ENCODE measurements at regions not wholly inside any gene's neighbourhood (a gene's known extent, or its start where the extent isn't known, plus 50 kb on each side); places are given as distances from the start of the nearest gene placed in this dataset.

DNA sequence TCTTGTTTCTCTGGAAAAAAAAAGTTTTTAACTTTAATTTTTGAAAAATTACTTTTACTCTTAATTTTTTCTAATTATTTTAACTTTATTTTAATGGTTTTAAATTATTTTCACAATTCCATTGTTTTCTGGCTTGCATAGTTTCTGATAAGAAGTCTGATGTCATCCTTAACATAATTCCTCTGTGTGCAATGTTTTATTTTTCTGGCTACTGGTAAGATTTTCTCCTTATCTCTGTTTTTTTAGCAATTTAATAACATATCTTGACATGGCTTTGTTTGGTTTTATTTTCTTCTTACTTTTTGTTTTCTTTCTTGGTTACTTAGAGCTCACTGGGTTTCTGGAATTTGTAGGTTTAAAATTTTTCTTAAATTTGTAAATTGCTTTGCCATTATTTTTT lies 114.8 kb downstream of the TBXT start:
- TF ChIP-seq, protein P1, sequence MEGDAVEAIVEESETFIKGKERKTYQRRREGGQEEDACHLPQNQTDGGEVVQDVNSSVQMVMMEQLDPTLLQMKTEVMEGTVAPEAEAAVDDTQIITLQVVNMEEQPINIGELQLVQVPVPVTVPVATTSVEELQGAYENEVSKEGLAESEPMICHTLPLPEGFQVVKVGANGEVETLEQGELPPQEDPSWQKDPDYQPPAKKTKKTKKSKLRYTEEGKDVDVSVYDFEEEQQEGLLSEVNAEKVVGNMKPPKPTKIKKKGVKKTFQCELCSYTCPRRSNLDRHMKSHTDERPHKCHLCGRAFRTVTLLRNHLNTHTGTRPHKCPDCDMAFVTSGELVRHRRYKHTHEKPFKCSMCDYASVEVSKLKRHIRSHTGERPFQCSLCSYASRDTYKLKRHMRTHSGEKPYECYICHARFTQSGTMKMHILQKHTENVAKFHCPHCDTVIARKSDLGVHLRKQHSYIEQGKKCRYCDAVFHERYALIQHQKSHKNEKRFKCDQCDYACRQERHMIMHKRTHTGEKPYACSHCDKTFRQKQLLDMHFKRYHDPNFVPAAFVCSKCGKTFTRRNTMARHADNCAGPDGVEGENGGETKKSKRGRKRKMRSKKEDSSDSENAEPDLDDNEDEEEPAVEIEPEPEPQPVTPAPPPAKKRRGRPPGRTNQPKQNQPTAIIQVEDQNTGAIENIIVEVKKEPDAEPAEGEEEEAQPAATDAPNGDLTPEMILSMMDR (IDR thresholded peaks at IDR 0.05; ENCODE audit: extremely low read depth, missing control alignments), result no peak

DNA sequence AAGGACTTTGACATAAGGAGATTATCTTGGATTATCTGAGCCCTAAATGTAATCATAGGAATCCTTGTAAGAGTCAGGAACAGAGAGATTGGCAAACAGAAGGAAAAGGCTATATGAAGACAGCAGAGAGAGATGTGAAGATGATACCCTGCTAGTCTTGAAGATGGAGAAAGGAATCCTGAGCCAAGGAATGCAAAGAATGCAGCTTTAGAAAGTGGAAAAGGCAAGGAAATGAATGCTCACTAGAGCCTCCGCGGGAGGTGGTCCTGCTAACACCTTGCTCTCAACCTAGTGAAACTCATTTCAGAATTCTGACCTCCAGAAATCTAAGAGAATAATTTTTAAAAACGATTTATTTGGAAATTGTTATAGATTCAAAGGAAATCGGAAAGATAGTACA lies 117.1 kb downstream of the TBXT start:
- no peak for DNase-seq (ENCODE audit: low spot score)
- TF ChIP-seq, protein P1 (IDR thresholded peaks at IDR 0.05; ENCODE audit: extremely low read depth, missing control alignments), result no peak

More for the DNA sequence above, 114.8 kb downstream of the TBXT start:
- DNase-seq (ENCODE audit: low spot score), result no peak

DNA sequence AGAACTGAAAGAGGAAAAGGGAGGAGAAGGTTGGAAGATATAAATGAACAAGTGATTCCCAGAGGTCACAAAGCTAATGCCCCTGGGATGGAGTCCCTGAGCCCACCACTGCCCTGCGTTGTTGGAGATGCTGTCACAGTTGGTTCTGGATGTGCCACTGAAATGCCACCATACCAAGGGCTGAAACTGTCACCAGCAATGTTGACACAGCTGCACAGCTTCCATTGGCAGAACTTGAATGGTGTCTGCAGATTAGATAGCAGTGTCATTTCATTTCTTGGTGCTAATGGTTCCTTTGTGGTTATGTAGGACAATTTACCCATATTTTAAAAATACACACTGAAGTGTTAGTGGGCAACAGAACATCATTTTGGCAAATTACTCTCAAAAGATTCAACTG lies 120.7 kb downstream of the TBXT start:
- TF ChIP-seq, protein P1 (IDR thresholded peaks at IDR 0.05; ENCODE audit: extremely low read depth, missing control alignments), result no peak

DNA sequence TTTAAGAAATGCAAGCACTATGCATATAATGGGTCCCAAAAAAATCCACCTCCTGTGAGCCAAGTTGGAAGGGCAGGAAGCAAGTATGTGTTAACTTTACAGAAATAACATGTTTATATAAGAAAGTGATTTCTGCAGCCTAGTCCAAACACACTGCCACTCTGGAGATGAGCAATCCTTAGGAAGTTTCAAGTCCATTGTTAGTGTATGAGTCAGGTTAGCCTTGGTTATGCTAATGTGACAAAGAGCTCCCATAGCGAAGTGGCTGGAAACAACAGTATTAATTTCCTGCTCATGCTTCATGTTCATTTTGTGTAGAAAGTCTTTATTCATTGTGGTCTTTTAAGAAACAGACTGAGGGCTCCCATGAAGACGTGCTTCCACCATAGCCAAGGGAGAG lies 121.4 kb downstream of the TBXT start:
- DNase-seq (ENCODE audit: low spot score), result no peak

More for the DNA sequence above, 120.7 kb downstream of the TBXT start:
- DNase-seq (ENCODE audit: low spot score), result no peak

DNA sequence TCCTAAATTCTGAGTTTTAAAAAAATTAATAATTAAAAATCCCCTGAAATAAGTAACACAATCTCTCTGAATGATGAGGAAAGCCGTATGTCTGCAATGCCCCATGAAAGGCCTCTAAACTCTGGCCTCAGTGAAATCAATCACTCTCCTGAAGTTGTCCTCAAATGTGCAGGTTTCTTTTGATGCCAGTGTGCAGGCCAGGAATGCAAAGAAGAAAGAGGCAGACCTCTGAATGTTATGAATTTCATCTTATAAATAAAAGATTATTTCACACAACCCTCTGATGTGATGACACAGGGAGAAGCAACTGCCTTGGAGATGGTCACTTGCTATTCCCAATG lies 121.8 kb downstream of the TBXT start:
- DNase-seq (ENCODE audit: low spot score), result no peak
- TF ChIP-seq, protein P1 (IDR thresholded peaks at IDR 0.05; ENCODE audit: extremely low read depth, missing control alignments), result no peak

More for the DNA sequence above, 121.4 kb downstream of the TBXT start:
- TF ChIP-seq, protein P1 (IDR thresholded peaks at IDR 0.05; ENCODE audit: extremely low read depth, missing control alignments), result no peak

DNA sequence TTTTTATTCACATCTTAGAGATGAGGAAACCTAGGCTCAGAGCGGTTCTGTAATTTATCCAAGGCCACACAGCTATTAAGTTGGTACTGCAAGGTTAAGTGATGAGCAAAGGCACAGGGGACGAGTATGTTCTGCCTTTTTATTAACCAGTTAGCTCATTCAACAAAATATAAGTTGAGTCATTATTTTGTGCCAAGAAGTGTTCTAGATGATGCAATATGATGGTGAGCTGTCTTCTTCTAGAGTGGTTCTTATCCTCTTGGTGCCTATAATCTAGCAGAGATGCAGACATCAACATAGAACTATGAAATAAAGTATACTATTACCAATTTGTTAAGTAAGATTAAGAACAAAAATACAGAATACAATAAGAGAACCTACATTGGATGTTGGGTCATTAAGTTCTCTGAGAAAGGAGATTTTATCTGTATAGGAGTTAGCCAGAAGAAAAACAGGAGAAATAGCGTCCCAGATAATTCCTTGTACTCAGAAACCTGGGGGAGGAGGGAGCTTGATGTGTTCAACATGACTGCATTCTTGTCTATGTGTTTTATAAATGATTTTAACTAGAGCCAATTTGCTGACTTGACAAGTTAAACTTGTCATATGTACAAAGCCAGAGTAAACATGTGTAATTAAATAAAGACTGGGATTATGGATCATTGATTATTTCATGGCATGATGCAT lies 122.3 kb downstream of the TBXT start:
- no peak for DNase-seq (ENCODE audit: low spot score)
- TF ChIP-seq, protein P1 (IDR thresholded peaks at IDR 0.05; ENCODE audit: extremely low read depth, missing control alignments), result no peak

DNA sequence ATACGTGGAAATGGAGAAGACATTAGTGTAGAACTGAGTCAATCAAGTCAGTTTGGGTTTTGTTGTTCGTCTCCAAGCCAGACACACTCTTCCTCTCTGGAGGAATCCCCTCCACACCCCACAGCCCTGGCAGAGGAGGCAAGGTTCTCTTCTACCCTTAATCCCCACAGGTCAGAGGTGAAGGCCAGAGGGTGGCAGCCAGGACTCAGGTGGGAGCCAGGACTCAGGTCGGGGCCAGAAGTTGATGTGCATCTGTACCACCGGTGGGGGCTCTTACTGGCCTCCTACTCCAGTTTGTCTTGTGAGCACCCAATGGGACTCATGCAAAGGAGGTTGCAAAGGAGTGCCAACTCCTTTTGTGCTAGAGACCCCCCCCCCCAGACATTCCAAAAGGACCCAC lies 126.4 kb downstream of the TBXT start:
- no peak for DNase-seq (ENCODE audit: low spot score)
- TF ChIP-seq, protein P1 (IDR thresholded peaks at IDR 0.05; ENCODE audit: extremely low read depth, missing control alignments), result no peak

Measured in GM20000 (cell line).